Thymus (tissue), 11 donors: ENCODE measurements at regions not wholly inside any gene's neighbourhood (a gene's known extent, or its start where the extent isn't known, plus 50 kb on each side); places are given as distances from the start of the nearest gene placed in this dataset.
"Not testable (repeated sequence)": the region's sequence is repeated elsewhere in the genome, so short reads cannot be mapped to it uniquely, and the experiment has no call there.

Source experiments
- DNase-seq, 9 donors: peaks; one replicate each; pipeline ENCODE4 v3.0.0-alpha.2; 2013; ENCODE audit warnings: low spot score in 9 of 9, low read depth in 6 of 9, missing footprints in 1 of 9
- H3K27ac ChIP-seq, 2 donors: one replicate each; pipeline ENCODE4 v1.5.1; 2013; ENCODE audit warnings: control low read depth in 1 of 2, low read depth in 1 of 2, low read length in 1 of 2, mild to moderate bottlenecking in 1 of 2, moderate library complexity in 1 of 2
- H3K27me3 ChIP-seq, 2 donors: one replicate each; pipeline ENCODE4 v1.5.1; 2013; ENCODE audit warnings: low read length in 1 of 2; ENCODE audit not compliant: control insufficient read depth in 2 of 2, insufficient read depth in 1 of 2
- H3K36me3 ChIP-seq, 2 donors: one replicate each; pipeline ENCODE4 v1.5.1; 2013; ENCODE audit warnings: low read length in 1 of 2, mild to moderate bottlenecking in 1 of 2, moderate library complexity in 1 of 2; ENCODE audit not compliant: control insufficient read depth in 2 of 2, insufficient read depth in 2 of 2
- H3K4me1 ChIP-seq, 2 donors: one replicate each; pipeline ENCODE4 v1.5.1; 2013; ENCODE audit warnings: low read length in 2 of 2; ENCODE audit not compliant: control insufficient read depth in 2 of 2, insufficient read depth in 2 of 2
- H3K4me3 ChIP-seq, 2 donors: one replicate each; pipeline ENCODE4 v1.5.1; 2013; ENCODE audit warnings: low read length in 2 of 2, control low read depth in 1 of 2, mild to moderate bottlenecking in 1 of 2
- H3K9me3 ChIP-seq, 2 donors: one replicate each; pipeline ENCODE4 v1.5.1; 2013; ENCODE audit warnings: low read length in 1 of 2, mild to moderate bottlenecking in 1 of 2; ENCODE audit not compliant: control insufficient read depth in 2 of 2, insufficient read depth in 1 of 2
- WGBS: extraction: QIAGEN DNeasy Blood & Tissue Kit; methylation state at CpG from one replicate; pipeline ENCODE4 v1.1.7; 2013; 5-methylcytosine and 5-hydroxymethylcytosine counted together
- donor health status: healthy.

GRCh38 chr3:166444756-166445155 is 607.5 kb upstream of the BCHE start:
- DNase-seq: peak in 1 of 9 donors; percentile 9
- WGBS: 94% methylated on average over 9 of the region's 9 CpGs

GRCh38 chr3:166444336-166444735 is 607.1 kb upstream of the BCHE start:
- Histone ChIP-seq H3K4me3 (no peak overlapping the region), H3K27me3 (no peaks in the 10 kb centered on the region), H3K4me1 (no peaks in the 10 kb centered on the region), H3K9me3 (peaks cover 0 to 13% of the 10 kb centered on the region in 2 donors), H3K27ac (no peak overlapping the region), H3K36me3 (no peaks in the 10 kb centered on the region)
- peak in 2 of 9 donors; percentile 1 to 17 for DNase-seq
- WGBS: 78% methylated on average over 4 of the region's 4 CpGs

More at GRCh38 chr3:166444756-166445155, 607.5 kb upstream of the BCHE start:
- H3K9me3 ChIP-seq: peaks cover 0 to 13% of the 10 kb centered on the region in 2 donors
- H3K27ac ChIP-seq: no peak overlapping the region
- no peaks in the 10 kb centered on the region for H3K4me1 ChIP-seq
- H3K4me3 ChIP-seq: no peak overlapping the region
- H3K27me3 ChIP-seq: no peaks in the 10 kb centered on the region
- H3K36me3 ChIP-seq: no peaks in the 10 kb centered on the region

- no peaks in the 10 kb centered on the region for H3K4me1 ChIP-seq
- 97% methylated on average over 3 of the region's 3 CpGs for WGBS
- H3K27ac ChIP-seq: no peak overlapping the region
- H3K36me3 ChIP-seq: no peaks in the 10 kb centered on the region
- no peaks in the 10 kb centered on the region for H3K27me3 ChIP-seq
- no peaks in the 10 kb centered on the region for H3K9me3 ChIP-seq
- no peak for DNase-seq
- no peak overlapping the region for H3K4me3 ChIP-seq
Observed at GRCh38 chr3:166435469-166436057, 598.3 kb upstream of the BCHE start.

GRCh38 chr3:166433060-166433459 is 595.8 kb upstream of the BCHE start:
- H3K9me3 ChIP-seq: no peaks in the 10 kb centered on the region
- no peaks in the 10 kb centered on the region for H3K27me3 ChIP-seq
- whole genome bisulfite sequencing: 64% methylated on average over 2 of the region's 2 CpGs
- no peaks in the 10 kb centered on the region for H3K36me3 ChIP-seq
- H3K27ac ChIP-seq: no peak overlapping the region
- H3K4me1 ChIP-seq: no peaks in the 10 kb centered on the region
- no peak overlapping the region for H3K4me3 ChIP-seq
- no peak for DNase-seq

- no peak for DNase-seq
- WGBS: 92% methylated on average over 4 of the region's 4 CpGs
- H3K36me3 ChIP-seq: no peaks in the 10 kb centered on the region
- H3K4me3 ChIP-seq: no peak overlapping the region
- no peak overlapping the region for H3K27ac ChIP-seq
- H3K4me1 ChIP-seq: no peaks in the 10 kb centered on the region
- peaks cover 0 to 6% of the 10 kb centered on the region in 2 donors for H3K9me3 ChIP-seq
- no peaks in the 10 kb centered on the region for H3K27me3 ChIP-seq
Observed at GRCh38 chr3:166425900-166426611, 588.8 kb upstream of the BCHE start.

GRCh38 chr3:166425021-166425420 is 587.8 kb upstream of the BCHE start:
- Histone ChIP-seq H3K9me3 (peaks cover 0 to 6% of the 10 kb centered on the region in 2 donors), H3K36me3 (no peaks in the 10 kb centered on the region), H3K27me3 (no peaks in the 10 kb centered on the region), H3K4me1 (no peaks in the 10 kb centered on the region), H3K27ac (no peak overlapping the region), H3K4me3 (no peak overlapping the region)
- DNase-seq: no peak

- not testable (repeated sequence) for H3K27me3 ChIP-seq, H3K4me3 ChIP-seq, H3K36me3 ChIP-seq, H3K4me1 ChIP-seq, H3K27ac ChIP-seq, H3K9me3 ChIP-seq, DNase-seq
- 97% methylated on average over 26 of the region's 26 CpGs for WGBS
Observed at GRCh38 chr3:166423824-166424513, 586.7 kb upstream of the BCHE start.

GRCh38 chr3:166422556-166422955 is 585.3 kb upstream of the BCHE start:
- Histone ChIP-seq H3K27me3 (no peaks in the 10 kb centered on the region), H3K4me1 (no peaks in the 10 kb centered on the region), H3K36me3 (no peaks in the 10 kb centered on the region), H3K9me3 (peaks cover 1 to 6% of the 10 kb centered on the region in 2 donors), H3K4me3 (no peak overlapping the region), H3K27ac (no peak overlapping the region)
- no peak for DNase-seq

- Histone ChIP-seq H3K27me3 (no peaks in the 10 kb centered on the region), H3K9me3 (peaks cover 1 to 6% of the 10 kb centered on the region in 2 donors), H3K4me1 (no peaks in the 10 kb centered on the region), H3K4me3 (no peak overlapping the region), H3K27ac (no peak overlapping the region), H3K36me3 (no peaks in the 10 kb centered on the region)
- no peak for DNase-seq
- WGBS: 93% methylated on average over 2 of the region's 2 CpGs
Observed at GRCh38 chr3:166420071-166420470, 582.8 kb upstream of the BCHE start.
